ENCODE measurements at regions not wholly inside any gene's neighbourhood (a gene's known extent, or its start where the extent isn't known, plus 50 kb on each side); places are given as distances from the start of the nearest gene placed in this dataset.

GRCh38 chr13:79231887-79232286, 174.2 kb downstream of the RBM26 start:
- ChIA-PET CTCF (no interaction called here), POLR2A (no interaction called here)
- Histone ChIP-seq H3K9ac (ENCODE audit: low read length) (no peak overlapping the region), H3K4me3 (ENCODE audit: control extremely low read depth in 1 of 5, extremely low read depth in 1 of 5, insufficient read depth in 1 of 5, low read depth in 2 of 5, low read length in 4 of 5) (no peak overlapping the region), H3K36me3 (replicated peaks in 1 of 2; ENCODE audit: control extremely low read depth in 1 of 2, control insufficient read depth in 1 of 2, extremely low read depth in 1 of 2, insufficient read depth in 2 of 2, low read length in 1 of 2) (no peaks in the 10 kb centered on the region), H3K4me1 (ENCODE audit: control insufficient read depth in 2 of 2, insufficient read depth in 2 of 2, low read length in 2 of 2) (peaks cover 10% of the 10 kb centered on the region in 2 donors), H3K9me3 (ENCODE audit: control extremely low read depth in 1 of 3, control insufficient read depth in 2 of 3, insufficient read depth in 1 of 3, low read length in 2 of 3) (no peaks in the 10 kb centered on the region), H3K79me2 (ENCODE audit: control insufficient read depth, insufficient read depth, low read length) (no peaks in the 10 kb centered on the region), H3K27me3 (replicated peaks in 1 of 4; ENCODE audit: control extremely low read depth in 1 of 4, control insufficient read depth in 3 of 4, insufficient read depth in 4 of 4, low read length in 3 of 4) (no peaks in the 10 kb centered on the region), H4K20me1 (ENCODE audit: control insufficient read depth, insufficient read depth, low read length, poor library complexity, severe bottlenecking) (no peaks in the 10 kb centered on the region), H2AFZ (ENCODE audit: insufficient read depth, low read depth, low read length, poor library complexity, severe bottlenecking) (no peak overlapping the region), H3K27ac (ENCODE audit: low read length in 2 of 2) (no peak overlapping the region), H3K4me2 (replicated peaks; ENCODE audit: low read depth, low read length, poor library complexity, severe bottlenecking) (no peak overlapping the region)
- WGBS (ENCODE audit: insufficient coverage) = 95% methylated on average over 2 of the region's 2 CpGs
- Mint-ChIP-seq H3K4me1 (peaks cover 10% of the 10 kb centered on the region), H3K27me3 (no peaks in the 10 kb centered on the region), H3K4me3 (no peak overlapping the region), H3K9me3 (ENCODE audit: insufficient read depth) (no peaks in the 10 kb centered on the region), H3K27ac (no peak overlapping the region)
- DNase-seq (no peak), ATAC-seq (ENCODE audit: low read depth) (no peak)
- no peak for TF ChIP-seq EZH2 (IDR thresholded peaks at IDR 0.05; ENCODE audit: borderline replicate concordance, insufficient read depth, low read depth, low read length, poor library complexity, severe bottlenecking)
- no peak for TF ChIP-seq CTCF (IDR thresholded peaks at IDR 0.05)
- intact Hi-C loops (cut with micrococcal nuclease) = no loop called here

GRCh38 chr13:79229761-79230160, 176.3 kb downstream of the RBM26 start:
- ChIA-PET CTCF (no interaction called here), POLR2A (no interaction called here)
- no peaks in the 10 kb centered on the region for H3K9me3 Mint-ChIP-seq (ENCODE audit: insufficient read depth)

More at GRCh38 chr13:79229761-79230160, 176.3 kb downstream of the RBM26 start:
- no peaks in the 10 kb centered on the region for H3K36me3 ChIP-seq (replicated peaks in 1 of 2; ENCODE audit: control extremely low read depth in 1 of 2, control insufficient read depth in 1 of 2, extremely low read depth in 1 of 2, insufficient read depth in 2 of 2, low read length in 1 of 2)
- H3K9ac ChIP-seq (ENCODE audit: low read length) = no peak overlapping the region
- H3K27ac ChIP-seq (ENCODE audit: low read length in 2 of 2) = no peak overlapping the region
- H3K4me1 ChIP-seq (ENCODE audit: control insufficient read depth in 2 of 2, insufficient read depth in 2 of 2, low read length in 2 of 2) = peaks cover 10 to 11% of the 10 kb centered on the region in 2 donors
- no peak overlapping the region for H3K4me2 ChIP-seq (replicated peaks; ENCODE audit: low read depth, low read length, poor library complexity, severe bottlenecking)
- intact Hi-C loops (cut with micrococcal nuclease) = no loop called here
- H3K4me1 Mint-ChIP-seq = peaks cover 14% of the 10 kb centered on the region
- no peak overlapping the region for H2AFZ ChIP-seq (ENCODE audit: insufficient read depth, low read depth, low read length, poor library complexity, severe bottlenecking)
- ATAC-seq (ENCODE audit: low read depth) (no peak), DNase-seq (no peak)
- H3K27me3 Mint-ChIP-seq = no peaks in the 10 kb centered on the region
- no CpG with 5 or more reads among the region's 4 CpGs for WGBS (ENCODE audit: insufficient coverage)
- H3K79me2 ChIP-seq (ENCODE audit: control insufficient read depth, insufficient read depth, low read length) = no peaks in the 10 kb centered on the region
- H3K27ac Mint-ChIP-seq = no peak overlapping the region
- no peak overlapping the region for H3K4me3 Mint-ChIP-seq
- H3K9me3 ChIP-seq (ENCODE audit: control extremely low read depth in 1 of 3, control insufficient read depth in 2 of 3, insufficient read depth in 1 of 3, low read length in 2 of 3) = no peaks in the 10 kb centered on the region
- H4K20me1 ChIP-seq (ENCODE audit: control insufficient read depth, insufficient read depth, low read length, poor library complexity, severe bottlenecking) = no peaks in the 10 kb centered on the region
- H3K4me3 ChIP-seq (ENCODE audit: control extremely low read depth in 1 of 5, extremely low read depth in 1 of 5, insufficient read depth in 1 of 5, low read depth in 2 of 5, low read length in 4 of 5) = no peak overlapping the region
- no peaks in the 10 kb centered on the region for H3K27me3 ChIP-seq (replicated peaks in 1 of 4; ENCODE audit: control extremely low read depth in 1 of 4, control insufficient read depth in 3 of 4, insufficient read depth in 4 of 4, low read length in 3 of 4)
- TF ChIP-seq EZH2 (IDR thresholded peaks at IDR 0.05; ENCODE audit: borderline replicate concordance, insufficient read depth, low read depth, low read length, poor library complexity, severe bottlenecking) (no peak), CTCF (IDR thresholded peaks at IDR 0.05) (no peak)
